C4-2B (cell line): ENCODE measurements at regions not wholly inside any gene's neighbourhood (a gene's known extent, or its start where the extent isn't known, plus 50 kb on each side); places are given as distances from the start of the nearest gene placed in this dataset.

ENCODE experiments used
- CTCF ChIP-seq: fragments of 450-650 bp; conservative IDR thresholded peaks from 2 replicates; pipeline ENCODE4 v1.5.1; 2017; ENCODE audit warnings: mild to moderate bottlenecking
- ZFX ChIP-seq: fragments of 450-650 bp; IDR thresholded peaks from 2 replicates; pipeline ENCODE4 v1.6.1; 2017

DNA sequence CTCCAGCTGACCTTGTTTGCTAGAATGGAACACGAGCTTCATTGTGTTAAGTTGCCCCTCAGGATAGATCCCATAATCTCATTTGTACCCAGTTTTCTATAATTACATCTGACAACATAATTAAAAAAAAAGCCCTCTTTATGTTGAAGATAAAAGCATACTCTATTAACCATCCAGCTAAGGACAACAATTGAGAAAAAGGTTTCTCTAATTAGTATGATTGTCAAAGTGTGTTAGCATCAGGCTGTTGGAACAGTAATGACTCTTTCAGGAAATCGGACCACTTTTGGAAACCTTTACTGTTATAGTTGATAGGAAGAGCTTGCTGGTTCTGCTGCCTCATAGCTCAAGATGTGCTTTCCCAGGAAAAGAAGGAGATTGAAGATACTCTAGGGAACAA lies 172.6 kb downstream of the FHIP1A start:
- TF ChIP-seq CTCF (no peak), ZFX (no peak)
